Activated CD4-positive, alpha-beta memory T cell treated with anti-CD3 and anti-CD28 coated beads for 36 hours (primary cell): ENCODE measurements at regions not wholly inside any gene's neighbourhood (a gene's known extent, or its start where the extent isn't known, plus 50 kb on each side); places are given as distances from the start of the nearest gene placed in this dataset.

Source experiments
- CTCF ChIA-PET: fragments of 350-600 bp; sonication (Branson Sonifier 250); formaldehyde crosslinking; loops from one replicate; lab custom pipeline; 2021; ENCODE audit warnings: antibody characterized with exemption, inconsistent platforms; lab: Charles Lee
- POLR2A ChIA-PET: fragments of 350-600 bp; sonication (Branson Sonifier 250); formaldehyde crosslinking; loops from one replicate; lab custom pipeline; 2021; ENCODE audit warnings: antibody characterized with exemption; lab: Charles Lee
- DNase-seq: peaks from one replicate; pipeline ENCODE4 v3.0.0-alpha.2; 2020
- H3K27ac Mint-ChIP-seq: one replicate; pipeline ENCODE4 v1.8.0; 2021; ENCODE audit warnings: mixed read lengths
- H3K27me3 Mint-ChIP-seq: one replicate; pipeline ENCODE4 v1.8.0; 2021; ENCODE audit warnings: mixed read lengths
- H3K36me3 Mint-ChIP-seq: one replicate; pipeline ENCODE4 v1.8.0; 2021; ENCODE audit warnings: mixed read lengths
- H3K4me1 Mint-ChIP-seq: one replicate; pipeline ENCODE4 v1.8.0; 2021; ENCODE audit warnings: low read depth, mixed read lengths
- H3K4me3 Mint-ChIP-seq: one replicate; pipeline ENCODE4 v1.8.0; 2021; ENCODE audit warnings: mild to moderate bottlenecking, mixed read lengths
- H3K9me3 Mint-ChIP-seq: one replicate; pipeline ENCODE4 v1.8.0; 2021; ENCODE audit warnings: mixed read lengths
- intact Hi-C: fragments of 100-400 bp; cut with micrococcal nuclease; formaldehyde crosslinking; loops from one replicate; pipeline ENCODE4 v1.15.1; 2023

DNA sequence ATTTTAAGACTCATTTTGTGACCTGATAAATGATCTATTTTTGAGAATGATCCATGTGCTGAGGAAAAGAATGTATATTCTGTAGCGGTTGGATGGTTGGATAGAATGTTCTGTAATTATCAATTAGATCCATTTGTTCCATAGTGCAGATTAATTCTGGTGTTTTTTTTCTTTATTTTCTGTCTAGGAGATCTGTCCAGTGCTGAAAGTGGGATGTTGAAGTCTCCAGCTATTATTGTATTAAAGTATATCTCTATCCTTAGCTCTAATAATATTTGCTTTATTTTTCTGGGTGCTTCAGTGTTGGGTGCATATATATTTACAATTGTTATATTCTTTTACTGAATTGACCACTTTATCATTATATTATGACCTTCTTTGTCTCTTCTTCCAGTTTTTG lies 1344.9 kb upstream of the TENM3 start:
- CTCF ChIA-PET, result no interaction called here
- POLR2A ChIA-PET, result no interaction called here
- Mint-ChIP-seq H3K4me3 (no peak overlapping the region), H3K36me3 (no peaks in the 10 kb centered on the region), H3K4me1 (no peaks in the 10 kb centered on the region), H3K27ac (no peak overlapping the region), H3K9me3 (peaks cover 13% of the 10 kb centered on the region), H3K27me3 (no peaks in the 10 kb centered on the region)
- intact Hi-C loops, result no loop called here
- no peak for DNase-seq

DNA sequence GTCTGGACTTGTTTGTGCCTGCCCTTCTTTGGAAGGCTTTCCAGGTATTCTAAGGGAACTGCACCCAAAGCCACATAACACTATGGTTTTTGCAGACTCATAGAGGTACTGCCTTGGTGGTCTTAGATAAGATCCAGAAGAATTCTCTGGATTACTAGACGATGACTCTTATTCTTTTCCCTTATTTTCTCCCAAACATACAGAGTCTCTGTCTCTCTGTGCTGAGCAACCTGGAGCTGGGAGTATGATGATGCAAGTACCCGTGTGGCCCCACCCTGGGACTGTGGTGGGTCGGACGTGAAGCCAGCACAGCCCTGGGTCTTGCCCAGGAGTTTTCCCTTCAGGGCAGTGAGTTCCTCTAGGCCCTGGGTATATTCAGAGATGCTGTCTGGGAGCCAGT lies 1342.4 kb upstream of the TENM3 start:
- no peak for DNase-seq
- intact Hi-C loops, result no loop called here
- no peak overlapping the region for H3K4me3 Mint-ChIP-seq
- no peaks in the 10 kb centered on the region for H3K27me3 Mint-ChIP-seq
- H3K36me3 Mint-ChIP-seq, result no peaks in the 10 kb centered on the region
- no peak overlapping the region for H3K27ac Mint-ChIP-seq
- POLR2A ChIA-PET, result no interaction called here
- H3K4me1 Mint-ChIP-seq, result no peaks in the 10 kb centered on the region
- H3K9me3 Mint-ChIP-seq, result peaks cover 15% of the 10 kb centered on the region
- CTCF ChIA-PET, result no interaction called here

DNA sequence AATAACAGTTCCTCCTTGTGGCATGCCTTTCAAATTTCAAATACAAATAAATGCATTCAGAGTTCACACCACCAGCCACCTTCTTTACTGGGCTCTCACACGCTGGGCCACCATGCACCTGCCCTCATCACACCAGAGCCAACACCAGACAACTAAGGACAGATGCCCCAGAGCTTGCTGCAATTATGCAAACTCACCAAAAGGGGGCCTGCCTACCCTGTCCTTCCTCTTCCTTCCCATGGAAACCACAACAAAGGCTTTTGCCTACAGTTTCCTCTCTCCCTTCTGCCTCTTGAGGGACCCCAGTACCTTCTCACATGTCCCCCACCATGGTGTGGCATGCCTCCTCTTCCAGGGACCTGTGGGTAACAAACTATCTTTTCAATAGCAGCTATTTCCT lies 1333.9 kb upstream of the TENM3 start:
- Mint-ChIP-seq H3K36me3 (no peaks in the 10 kb centered on the region), H3K27me3 (no peaks in the 10 kb centered on the region), H3K9me3 (peaks cover 2% of the 10 kb centered on the region), H3K27ac (no peak overlapping the region), H3K4me1 (no peaks in the 10 kb centered on the region), H3K4me3 (no peak overlapping the region)
- ChIA-PET CTCF (no interaction called here), POLR2A (no interaction called here)
- intact Hi-C loops, result no loop called here
- no peak for DNase-seq

DNA sequence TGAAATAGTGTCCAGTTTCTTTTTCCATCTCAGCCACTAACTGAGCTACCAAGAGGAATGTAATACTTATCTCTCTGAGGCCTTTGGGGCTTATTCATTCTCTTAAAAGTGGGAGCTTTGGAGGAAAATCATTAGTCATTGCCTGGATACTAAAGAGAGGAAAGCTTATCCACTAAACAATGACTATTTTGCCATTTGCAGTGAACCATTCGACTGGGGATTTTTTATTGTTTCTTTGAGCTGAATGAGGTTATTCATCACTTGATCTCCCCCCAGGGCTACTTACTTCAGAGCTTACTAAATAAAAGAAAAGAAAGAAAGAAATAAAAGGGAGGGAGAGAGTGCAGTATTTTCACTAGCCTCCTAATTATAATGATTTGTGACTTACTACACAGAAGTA lies 1329.5 kb upstream of the TENM3 start:
- Mint-ChIP-seq H3K4me1 (no peaks in the 10 kb centered on the region), H3K27me3 (no peaks in the 10 kb centered on the region), H3K9me3 (no peaks in the 10 kb centered on the region), H3K36me3 (no peaks in the 10 kb centered on the region), H3K27ac (no peak overlapping the region), H3K4me3 (no peak overlapping the region)
- ChIA-PET CTCF (no interaction called here), POLR2A (no interaction called here)
- DNase-seq, result no peak
- intact Hi-C loops, result no loop called here

DNA sequence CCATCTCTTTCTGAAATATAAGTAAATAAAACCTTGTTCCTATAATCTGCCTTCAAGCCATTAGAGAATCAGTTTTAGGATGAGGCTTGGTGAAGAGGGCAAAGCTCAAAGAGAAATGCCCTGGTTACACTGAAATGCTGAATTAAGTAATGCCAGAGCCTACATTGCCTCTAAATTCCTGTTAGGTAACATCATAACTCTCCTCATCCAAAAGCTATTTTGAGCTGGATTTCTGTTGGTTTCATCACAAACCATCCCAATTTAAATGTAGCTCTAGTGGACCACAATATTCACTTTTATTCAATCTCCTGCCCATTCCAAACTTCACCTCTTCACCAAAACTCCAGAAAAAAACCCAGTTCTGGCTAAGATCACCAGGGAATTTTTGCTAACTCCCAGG lies 1319.7 kb upstream of the TENM3 start:
- Mint-ChIP-seq H3K9me3 (peaks cover 2% of the 10 kb centered on the region), H3K27me3 (no peaks in the 10 kb centered on the region)
- POLR2A ChIA-PET, result no interaction called here

DNA sequence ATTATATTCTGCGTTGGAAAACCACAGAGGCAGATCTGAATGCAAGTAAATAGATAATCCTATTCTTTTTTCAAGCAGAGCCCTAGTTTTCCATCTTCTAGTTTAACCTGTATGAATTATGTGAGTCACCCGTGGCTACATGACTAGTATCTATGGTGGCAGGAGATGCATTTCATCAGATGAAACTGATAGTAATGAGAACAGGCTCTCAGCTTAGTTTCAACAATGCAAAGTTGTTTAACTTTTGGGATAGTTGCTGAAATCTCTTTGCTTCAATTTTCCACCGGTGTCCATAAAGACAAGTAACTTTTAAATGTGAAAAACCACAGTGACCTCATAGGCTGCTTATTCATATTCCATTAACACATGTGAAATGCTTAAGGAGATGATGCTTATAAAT lies 1317.4 kb upstream of the TENM3 start:
- no peak overlapping the region for H3K4me3 Mint-ChIP-seq
- no peaks in the 10 kb centered on the region for H3K4me1 Mint-ChIP-seq
- CTCF ChIA-PET, result no interaction called here
- H3K27me3 Mint-ChIP-seq, result no peaks in the 10 kb centered on the region
- POLR2A ChIA-PET, result no interaction called here
- H3K27ac Mint-ChIP-seq, result no peak overlapping the region
- no peaks in the 10 kb centered on the region for H3K36me3 Mint-ChIP-seq
- peaks cover 2% of the 10 kb centered on the region for H3K9me3 Mint-ChIP-seq
- intact Hi-C loops, result no loop called here
- no peak for DNase-seq

More for the DNA sequence above, 1319.7 kb upstream of the TENM3 start:
- CTCF ChIA-PET, result no interaction called here
- Mint-ChIP-seq H3K36me3 (no peaks in the 10 kb centered on the region), H3K4me3 (no peak overlapping the region), H3K4me1 (no peaks in the 10 kb centered on the region), H3K27ac (no peak overlapping the region)
- intact Hi-C loops, result no loop called here
- DNase-seq, result no peak

DNA sequence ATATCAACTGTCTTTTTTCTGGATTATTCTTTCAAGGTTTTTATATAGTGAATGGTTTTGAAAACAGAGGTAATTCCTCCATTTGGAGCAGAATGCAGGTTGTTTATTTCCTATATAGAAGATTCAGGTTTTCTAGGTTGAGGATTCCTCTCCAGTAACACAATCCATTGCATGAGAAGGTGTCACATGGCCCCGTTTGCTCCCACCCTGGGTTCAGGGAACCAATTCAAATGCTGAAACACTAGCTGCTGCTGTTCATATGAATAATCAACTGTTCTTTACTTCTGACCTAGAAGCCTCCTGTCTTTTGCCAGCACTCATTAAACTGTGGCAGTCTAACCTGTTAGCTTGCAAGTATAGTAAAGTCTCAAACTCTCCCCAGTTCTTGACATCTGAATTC lies 1316.9 kb upstream of the TENM3 start:
- POLR2A ChIA-PET, result no interaction called here

DNA sequence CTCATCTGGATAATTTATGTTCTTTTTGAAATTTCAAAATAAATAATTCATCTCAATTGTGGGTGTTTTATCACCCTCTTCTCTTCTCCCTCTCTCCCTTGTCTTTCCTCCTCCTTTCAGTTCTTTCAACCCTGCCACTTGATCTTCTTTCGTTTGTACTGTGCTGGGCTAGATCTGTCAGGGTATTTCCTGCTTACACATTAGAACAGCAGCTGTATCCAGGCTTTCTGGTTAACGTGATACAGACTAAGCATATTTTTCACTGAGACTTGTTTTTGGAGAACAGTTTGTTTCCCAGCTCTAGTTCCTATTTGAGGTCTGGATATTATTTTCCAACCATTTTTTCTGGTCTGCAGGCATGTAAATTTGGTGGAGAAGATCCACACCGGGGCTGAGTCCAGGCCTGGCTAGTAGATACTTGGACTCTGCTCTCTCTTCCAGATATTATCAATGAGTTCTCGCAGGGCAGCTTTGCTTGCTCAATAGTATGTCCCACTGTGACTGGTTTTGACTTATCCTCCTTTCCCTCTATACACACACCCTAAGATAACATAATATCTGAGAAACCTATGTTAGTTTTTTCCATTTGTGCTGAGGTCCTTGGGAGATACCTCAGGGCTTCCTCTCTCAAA lies 1310.7 kb upstream of the TENM3 start:
- no peaks in the 10 kb centered on the region for H3K27me3 Mint-ChIP-seq
- no peak overlapping the region for H3K27ac Mint-ChIP-seq
- no peak overlapping the region for H3K4me3 Mint-ChIP-seq
- no peak for DNase-seq
- no peaks in the 10 kb centered on the region for H3K4me1 Mint-ChIP-seq
- H3K9me3 Mint-ChIP-seq, result peaks cover 6% of the 10 kb centered on the region
- intact Hi-C loops, result no loop called here
- ChIA-PET CTCF (no interaction called here), POLR2A (no interaction called here)
- H3K36me3 Mint-ChIP-seq, result no peaks in the 10 kb centered on the region

More for the DNA sequence above, 1316.9 kb upstream of the TENM3 start:
- Mint-ChIP-seq H3K27me3 (no peaks in the 10 kb centered on the region), H3K4me1 (no peaks in the 10 kb centered on the region), H3K4me3 (no peak overlapping the region), H3K9me3 (peaks cover 4% of the 10 kb centered on the region), H3K36me3 (no peaks in the 10 kb centered on the region), H3K27ac (no peak overlapping the region)
- CTCF ChIA-PET, result no interaction called here
- no peak for DNase-seq
- intact Hi-C loops, result no loop called here

DNA sequence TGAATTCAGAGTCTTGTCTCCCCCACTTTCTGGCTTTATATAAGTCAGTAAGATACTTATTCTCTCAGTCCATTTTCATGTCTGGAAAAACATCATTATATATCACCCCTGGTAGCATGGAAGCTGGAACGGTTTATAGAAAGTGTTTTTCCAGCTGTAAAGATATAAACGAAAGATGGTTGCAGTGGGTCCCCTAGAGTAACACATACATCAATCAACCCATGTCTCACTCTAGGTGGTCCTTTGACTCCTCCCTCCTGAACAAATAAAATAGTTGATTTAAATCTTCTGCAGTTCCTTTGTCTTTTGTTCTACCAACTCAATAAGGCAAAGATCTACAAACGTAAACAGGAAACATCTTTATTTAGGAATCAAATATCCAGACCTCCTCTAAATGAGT lies 1306.1 kb upstream of the TENM3 start:
- intact Hi-C loops, result no loop called here
- peaks cover 4% of the 10 kb centered on the region for H3K9me3 Mint-ChIP-seq
- H3K4me3 Mint-ChIP-seq, result no peak overlapping the region
- no peaks in the 10 kb centered on the region for H3K36me3 Mint-ChIP-seq
- ChIA-PET POLR2A (no interaction called here), CTCF (no interaction called here)
- DNase-seq, result no peak
- no peaks in the 10 kb centered on the region for H3K27me3 Mint-ChIP-seq
- H3K4me1 Mint-ChIP-seq, result no peaks in the 10 kb centered on the region
- H3K27ac Mint-ChIP-seq, result no peak overlapping the region

DNA sequence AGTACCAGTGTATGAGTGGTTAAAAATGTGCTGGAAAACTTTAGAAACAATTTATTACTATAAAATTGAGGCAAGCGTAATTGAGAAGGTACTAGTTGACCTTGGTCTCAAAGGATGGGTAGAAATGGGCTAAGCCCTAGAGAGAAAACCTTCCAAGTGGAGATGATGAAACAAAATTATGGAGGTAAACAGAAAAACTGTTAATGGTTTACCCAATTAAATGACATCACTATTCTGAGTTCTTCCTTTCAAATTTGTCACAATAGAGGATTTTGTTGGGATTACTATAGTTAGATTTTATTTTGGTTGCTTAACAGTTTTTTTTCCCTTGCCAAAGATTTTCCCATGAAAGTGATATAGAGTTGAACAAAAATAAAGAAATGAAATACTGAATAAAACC lies 1302.5 kb upstream of the TENM3 start:
- no peak overlapping the region for H3K4me3 Mint-ChIP-seq
- no peaks in the 10 kb centered on the region for H3K9me3 Mint-ChIP-seq
- H3K27ac Mint-ChIP-seq, result no peak overlapping the region
- H3K27me3 Mint-ChIP-seq, result no peaks in the 10 kb centered on the region
- POLR2A ChIA-PET, result no interaction called here
- CTCF ChIA-PET, result no interaction called here
- DNase-seq, result no peak
- intact Hi-C loops, result no loop called here
- no peaks in the 10 kb centered on the region for H3K36me3 Mint-ChIP-seq
- H3K4me1 Mint-ChIP-seq, result no peaks in the 10 kb centered on the region

DNA sequence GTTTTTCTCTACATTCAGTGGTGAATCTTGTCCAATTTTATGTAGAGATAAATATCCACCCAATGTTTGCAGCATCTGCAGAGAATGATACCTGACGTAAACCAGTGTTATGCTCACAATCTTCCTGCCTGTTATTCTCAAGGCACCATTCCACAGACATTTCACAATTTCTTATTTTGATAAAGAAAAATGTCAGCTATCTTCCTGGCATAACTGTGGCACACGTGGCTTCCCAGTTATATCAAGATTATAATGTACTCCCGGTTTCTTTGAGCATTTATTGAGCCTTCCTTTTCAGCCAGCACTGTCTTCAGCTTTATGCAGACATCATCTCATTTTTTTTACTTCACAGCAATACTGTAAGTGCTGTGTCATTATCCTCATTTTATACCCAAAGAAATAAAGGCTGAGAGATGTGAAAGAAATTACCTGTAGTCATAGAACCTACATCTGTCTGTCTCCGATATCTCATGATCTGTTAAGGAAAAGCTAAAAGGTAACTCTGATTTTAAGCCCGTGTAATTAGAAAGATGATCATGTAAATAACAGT lies 1300.8 kb upstream of the TENM3 start:
- H3K36me3 Mint-ChIP-seq, result no peaks in the 10 kb centered on the region
- H3K4me1 Mint-ChIP-seq, result no peaks in the 10 kb centered on the region
- ChIA-PET CTCF (interaction anchor here (0.6 kb wide), 1 partner anchor 265 kb away, joined by 3 read pairs; no protein-coding TSS in a partner anchor), POLR2A (no interaction called here)
- H3K9me3 Mint-ChIP-seq, result peaks cover 3% of the 10 kb centered on the region
- H3K4me3 Mint-ChIP-seq, result no peak overlapping the region
- intact Hi-C loops, result no loop called here
- H3K27ac Mint-ChIP-seq, result no peak overlapping the region
- DNase-seq, result no peak
- H3K27me3 Mint-ChIP-seq, result no peaks in the 10 kb centered on the region

DNA sequence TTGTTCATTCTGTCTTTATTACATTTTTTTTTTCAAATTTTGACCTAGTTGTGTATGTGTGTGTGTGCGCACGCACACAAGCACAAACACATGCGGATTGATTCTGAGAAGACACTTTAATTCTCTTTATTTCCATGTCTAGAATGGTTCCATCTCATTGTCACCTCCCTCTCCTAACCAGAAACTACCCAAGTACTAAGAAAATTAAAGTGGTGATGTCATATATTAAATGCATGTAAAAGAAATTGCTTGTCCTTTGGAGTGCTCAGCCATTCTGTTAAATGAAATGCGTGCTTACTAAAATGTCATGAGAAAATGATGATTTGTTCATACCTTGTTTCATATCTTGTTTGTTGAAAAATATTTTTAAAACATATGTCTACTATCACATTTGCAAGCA lies 1297.0 kb upstream of the TENM3 start:
- CTCF ChIA-PET, result no interaction called here
- no peak for DNase-seq
- POLR2A ChIA-PET, result no interaction called here
- intact Hi-C loops, result no loop called here
- no peak overlapping the region for H3K4me3 Mint-ChIP-seq
- no peaks in the 10 kb centered on the region for H3K4me1 Mint-ChIP-seq
- H3K27me3 Mint-ChIP-seq, result no peaks in the 10 kb centered on the region
- peaks cover 3% of the 10 kb centered on the region for H3K9me3 Mint-ChIP-seq
- H3K27ac Mint-ChIP-seq, result no peak overlapping the region
- no peaks in the 10 kb centered on the region for H3K36me3 Mint-ChIP-seq

DNA sequence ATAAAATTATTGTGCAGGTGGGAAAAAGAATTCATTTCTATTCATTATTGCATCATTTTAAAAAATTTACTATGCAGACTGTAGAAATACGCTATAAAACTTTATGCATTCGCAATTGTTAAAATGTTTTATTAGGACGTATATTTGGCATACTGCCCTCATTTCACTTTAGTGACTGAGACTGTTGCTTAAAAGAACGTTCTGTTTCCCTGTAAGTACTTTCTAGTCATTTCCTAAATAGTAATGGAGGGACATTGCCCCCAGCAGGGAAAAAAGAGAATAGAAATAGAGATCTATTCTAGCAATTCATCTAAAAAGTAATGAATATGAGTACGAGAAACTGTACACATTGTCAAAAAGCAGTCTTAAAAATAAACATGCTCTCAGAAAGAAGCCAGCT lies 1295.8 kb upstream of the TENM3 start:
- Mint-ChIP-seq H3K9me3 (peaks cover 3% of the 10 kb centered on the region), H3K27me3 (no peaks in the 10 kb centered on the region), H3K36me3 (no peaks in the 10 kb centered on the region), H3K4me3 (no peak overlapping the region), H3K4me1 (no peaks in the 10 kb centered on the region), H3K27ac (no peak overlapping the region)
- POLR2A ChIA-PET, result no interaction called here
- CTCF ChIA-PET, result no interaction called here
- DNase-seq, result no peak
- intact Hi-C loops, result no loop called here
